Lung (tissue), 11 donors: ENCODE measurements at regions not wholly inside any gene's neighbourhood (a gene's known extent, or its start where the extent isn't known, plus 50 kb on each side); places are given as distances from the start of the nearest gene placed in this dataset.

Source experiments
- ATAC-seq: fragments of 200-7000 bp; cut with Tn5 transposase; one replicate; pipeline ENCODE4 v1.9.1; 2020; ENCODE audit warnings: moderate number of reproducible peaks; ENCODE audit not compliant: insufficient read depth, low FRiP score
- DNase-seq, 3 donors: peaks; one replicate each; pipeline ENCODE4 v3.0.0-alpha.2; 2013 to 2017
- H3K27ac ChIP-seq, 2 donors: one replicate each; pipeline ENCODE4 v1.5.1; 2013; ENCODE audit warnings: mild to moderate bottlenecking in 2 of 2, moderate library complexity in 2 of 2, control low read depth in 1 of 2, inconsistent platforms in 1 of 2, low read depth in 1 of 2, low read length in 1 of 2
- H3K27me3 ChIP-seq, 3 donors: one replicate each; pipeline ENCODE4 v1.5.1; 2013; ENCODE audit warnings: low read length in 2 of 3; ENCODE audit not compliant: control insufficient read depth in 3 of 3, insufficient read depth in 3 of 3
- H3K36me3 ChIP-seq, 4 donors: one replicate each; pipeline ENCODE4 v1.5.1; 2013; ENCODE audit warnings: low read length in 4 of 4, mild to moderate bottlenecking in 1 of 4, moderate library complexity in 1 of 4; ENCODE audit not compliant: control insufficient read depth in 4 of 4, insufficient read depth in 4 of 4
- H3K4me1 ChIP-seq, 5 donors: one replicate each; pipeline ENCODE4 v1.5.1; 2013; ENCODE audit warnings: low read length in 5 of 5, mild to moderate bottlenecking in 2 of 5, moderate library complexity in 1 of 5; ENCODE audit not compliant: control insufficient read depth in 5 of 5, insufficient read depth in 5 of 5
- H3K4me3 ChIP-seq: one replicate; pipeline ENCODE4 v1.5.1; 2013; ENCODE audit warnings: mild to moderate bottlenecking, control low read depth, moderate library complexity
- H3K9ac ChIP-seq, 2 donors: one replicate each; pipeline ENCODE4 v1.5.1; 2013; ENCODE audit warnings: low read length in 2 of 2, control low read depth in 1 of 2; ENCODE audit not compliant: insufficient read depth in 1 of 2
- H3K9me3 ChIP-seq, 4 donors: one replicate each; pipeline ENCODE4 v1.5.1; 2013; ENCODE audit warnings: low read length in 3 of 4, mild to moderate bottlenecking in 1 of 4, moderate library complexity in 1 of 4; ENCODE audit not compliant: control insufficient read depth in 4 of 4, insufficient read depth in 3 of 4
- CTCF ChIP-seq: IDR thresholded peaks from 2 replicates; pipeline ENCODE4 v1.5.1; 2012; ENCODE audit warnings: mild to moderate bottlenecking; ENCODE audit errors: control extremely low read depth, extremely low read depth
- WGBS, 2 donors: extraction: QIAGEN DNeasy Blood & Tissue Kit; methylation state at CpG; one replicate each; pipeline ENCODE4 v1.1.7; 2013; 5-methylcytosine and 5-hydroxymethylcytosine counted together
- donor health status: control.
- donor health status: control.
- donor health status: Bipolar disorder and iron deficiency.
- donor health status: healthy.
- donor health status: DM: yes; HTN: yes; CAD: no.

GRCh38 chr3:178434206-178434805, 101.9 kb upstream of the KCNMB2 start:
- no peaks in the 10 kb centered on the region for H3K36me3 ChIP-seq
- peaks cover 0 to 15% (median 3%) of the 10 kb centered on the region in 5 donors for H3K4me1 ChIP-seq
- 37 to 59% methylated on average over 5 of the region's 5 CpGs for whole genome bisulfite sequencing, 2 donors
- no peak overlapping the region for H3K27ac ChIP-seq
- peak in 2 of 3 donors; percentile 54 for DNase-seq
- TF ChIP-seq CTCF = no peak
- ATAC-seq = no peak
- no peak overlapping the region for H3K4me3 ChIP-seq
- H3K9me3 ChIP-seq = no peaks in the 10 kb centered on the region
- no peaks in the 10 kb centered on the region for H3K27me3 ChIP-seq
- H3K9ac ChIP-seq = no peak overlapping the region

- WGBS, 2 donors = 94 to 96% methylated on average over 5 of the region's 5 CpGs
- no peak for DNase-seq
Observed at GRCh38 chr3:178435575-178435974, 100.7 kb upstream of the KCNMB2 start.

GRCh38 chr3:178436773-178437172, 99.5 kb upstream of the KCNMB2 start:
- H3K4me1 ChIP-seq = peaks cover 0 to 15% (median 3%) of the 10 kb centered on the region in 5 donors
- no peak for TF ChIP-seq CTCF
- H3K9me3 ChIP-seq = no peaks in the 10 kb centered on the region
- 35 to 50% methylated on average over 3 of the region's 3 CpGs for WGBS, 2 donors
- peak; percentile 45 to 91 (median 84) for DNase-seq
- ATAC-seq = peak; percentile 22
- no peak overlapping the region for H3K4me3 ChIP-seq
- H3K27me3 ChIP-seq = no peaks in the 10 kb centered on the region
- H3K36me3 ChIP-seq = no peaks in the 10 kb centered on the region
- no peak overlapping the region for H3K27ac ChIP-seq
- no peak overlapping the region for H3K9ac ChIP-seq

More at GRCh38 chr3:178435575-178435974, 100.7 kb upstream of the KCNMB2 start:
- Histone ChIP-seq H3K9me3 (no peaks in the 10 kb centered on the region), H3K36me3 (no peaks in the 10 kb centered on the region), H3K27me3 (no peaks in the 10 kb centered on the region), H3K27ac (no peak overlapping the region), H3K4me1 (peaks cover 0 to 15% (median 3%) of the 10 kb centered on the region in 5 donors), H3K4me3 (no peak overlapping the region), H3K9ac (no peak overlapping the region)
- TF ChIP-seq CTCF = no peak
- no peak for ATAC-seq

- WGBS, 2 donors = 43 to 68% methylated on average over 5 of the region's 5 CpGs
- TF ChIP-seq CTCF = no peak
- no peaks in the 10 kb centered on the region for H3K36me3 ChIP-seq
Observed at GRCh38 chr3:178437236-178437635, 99.0 kb upstream of the KCNMB2 start.

More at GRCh38 chr3:178437236-178437635, 99.0 kb upstream of the KCNMB2 start:
- ATAC-seq (no peak), DNase-seq (no peak)
- Histone ChIP-seq H3K4me1 (peaks cover 0 to 15% (median 3%) of the 10 kb centered on the region in 5 donors), H3K4me3 (no peak overlapping the region), H3K27me3 (no peaks in the 10 kb centered on the region), H3K27ac (no peak overlapping the region), H3K9me3 (no peaks in the 10 kb centered on the region), H3K9ac (no peak overlapping the region)
